OCI-LY7 (cell line): ENCODE measurements at regions not wholly inside any gene's neighbourhood (a gene's known extent, or its start where the extent isn't known, plus 50 kb on each side); places are given as distances from the start of the nearest gene placed in this dataset.

Experiments
- BruUV-seq: library from RNA; stranded (reverse); fragments of 400-500 nt; replicated peaks from 2 replicates; lab custom pipeline; 2021; lab: Mats Ljungman, UMichigan
- CTCF ChIA-PET: fragments of 300-600 bp; sonication (Branson Sonifier 250); formaldehyde crosslinking; loops from one replicate; lab custom pipeline; 2022; ENCODE audit warnings: antibody characterized with exemption; ENCODE audit not compliant: unreplicated experiment; lab: Charles Lee
- POLR2A ChIA-PET: fragments of 300-600 bp; sonication (Branson Sonifier 250); formaldehyde crosslinking; loops from one replicate; lab custom pipeline; 2022; ENCODE audit warnings: antibody characterized with exemption; lab: Charles Lee
- DNase-seq: peaks from one replicate; pipeline ENCODE4 v3.0.0-alpha.2; 2015; ENCODE audit warnings: low spot score
- H2AFZ ChIP-seq: fragments of 200-600 bp; sonication (generic), shearing (Covaris generic); 2 replicates; pipeline ENCODE4 v1.6.1; 2014; ENCODE audit warnings: mild to moderate bottlenecking, antibody characterized with exemption, low read length, moderate library complexity
- H3K27ac ChIP-seq: fragments of 200-600 bp; sonication (generic); 2 replicates; pipeline ENCODE4 v1.5.1; 2014; ENCODE audit warnings: mixed run types, low read depth, mild to moderate bottlenecking, moderate library complexity, low read length, inconsistent platforms; ENCODE audit not compliant: poor library complexity, severe bottlenecking
- H3K36me3 ChIP-seq: fragments of 200-600 bp; sonication (generic); 2 replicates; pipeline ENCODE4 v1.6.1; 2014; ENCODE audit warnings: mild to moderate bottlenecking, antibody characterized with exemption, low read length, moderate library complexity, mixed read lengths; ENCODE audit not compliant: insufficient read depth
- H3K4me1 ChIP-seq: fragments of 200-600 bp; sonication (generic); 2 replicates; pipeline ENCODE4 v1.5.1; 2014; ENCODE audit warnings: mild to moderate bottlenecking, low read length; ENCODE audit not compliant: insufficient read depth, poor library complexity, severe bottlenecking
- H3K4me2 ChIP-seq: fragments of 200-600 bp; sonication (generic); 2 replicates; pipeline ENCODE4 v1.6.1; 2014; ENCODE audit warnings: mild to moderate bottlenecking, low read length
- H3K4me3 ChIP-seq: fragments of 200-600 bp; sonication (generic); 2 replicates; pipeline ENCODE4 v1.5.1; 2014; ENCODE audit warnings: mild to moderate bottlenecking, low read depth, low read length; ENCODE audit not compliant: poor library complexity, severe bottlenecking
- H3K79me2 ChIP-seq: fragments of 200-600 bp; sonication (generic); 2 replicates; pipeline ENCODE4 v1.6.1; 2016; ENCODE audit warnings: low read depth, mild to moderate bottlenecking, low read length, moderate library complexity, mixed read lengths; ENCODE audit not compliant: insufficient read depth
- H3K9me2 ChIP-seq: fragments of 200-600 bp; sonication (generic); 2 replicates; pipeline ENCODE4 v1.6.1; 2016; ENCODE audit warnings: mild to moderate bottlenecking, low read length, mixed read lengths; ENCODE audit not compliant: insufficient read depth
- H3K9me3 ChIP-seq: fragments of 200-600 bp; sonication (generic); 2 replicates; pipeline ENCODE4 v1.6.1; 2014; ENCODE audit warnings: mild to moderate bottlenecking, mixed run types, low read length, mixed read lengths
- H4K20me1 ChIP-seq: fragments of 200-600 bp; sonication (generic); 2 replicates; pipeline ENCODE4 v1.6.1; 2014; ENCODE audit warnings: mild to moderate bottlenecking, antibody characterized with exemption, low read length, moderate library complexity, mixed read lengths; ENCODE audit not compliant: insufficient read depth
- CTCF ChIP-seq: fragments of 200-600 bp; sonication (generic); conservative IDR thresholded peaks from 2 replicates; pipeline ENCODE4 v1.5.1; 2014; ENCODE audit warnings: mild to moderate bottlenecking, antibody characterized with exemption, low read length, moderate library complexity, mixed read lengths
- EZH2phosphoT487 ChIP-seq: fragments of 200-600 bp; sonication (generic); IDR thresholded peaks from 2 replicates; pipeline ENCODE4 v1.6.1; 2018; ENCODE audit warnings: low read depth, borderline replicate concordance, mild to moderate bottlenecking, mixed run types, antibody characterized with exemption, low read length, moderate library complexity, mixed read lengths
- intact Hi-C: fragments of 100-400 bp; cut with micrococcal nuclease; formaldehyde crosslinking; loops from one replicate; pipeline ENCODE4 v1.10.0; 2022; ENCODE audit not compliant: unreplicated experiment

- intact Hi-C loops = no loop called here
- ChIA-PET CTCF (no interaction called here), POLR2A (no interaction called here)
- Histone ChIP-seq H3K79me2 (no peaks in the 10 kb centered on the region), H3K4me2 (no peak overlapping the region), H3K36me3 (no peaks in the 10 kb centered on the region), H3K4me1 (no peaks in the 10 kb centered on the region), H4K20me1 (no peaks in the 10 kb centered on the region), H2AFZ (no peak overlapping the region), H3K9me3 (no peaks in the 10 kb centered on the region), H3K27ac (no peak overlapping the region), H3K4me3 (no peak overlapping the region), H3K9me2 (no peaks in the 10 kb centered on the region)
- no peak for DNase-seq
- BruUV-seq = no TSS peak
- TF ChIP-seq EZH2phosphoT487 (no peak), CTCF (no peak)
These were observed 1014.0 kb downstream of the SI start for GRCh38 chr3:164064298-164064697.

GRCh38 chr3:164060923-164061322, 1017.4 kb downstream of the SI start:
- H3K9me2 ChIP-seq = no peaks in the 10 kb centered on the region
- no peak overlapping the region for H2AFZ ChIP-seq
- ChIA-PET CTCF (no interaction called here), POLR2A (no interaction called here)
- DNase-seq = no peak
- H3K4me1 ChIP-seq = no peaks in the 10 kb centered on the region
- intact Hi-C loops = no loop called here
- no peaks in the 10 kb centered on the region for H3K79me2 ChIP-seq
- no peaks in the 10 kb centered on the region for H4K20me1 ChIP-seq
- H3K36me3 ChIP-seq = no peaks in the 10 kb centered on the region
- TF ChIP-seq EZH2phosphoT487 = no peak
- H3K9me3 ChIP-seq = no peaks in the 10 kb centered on the region
- no TSS peak for BruUV-seq
- H3K27ac ChIP-seq = no peak overlapping the region
- H3K4me2 ChIP-seq = no peak overlapping the region
- no peak overlapping the region for H3K4me3 ChIP-seq

- no peaks in the 10 kb centered on the region for H3K79me2 ChIP-seq
- POLR2A ChIA-PET = interaction anchor here (0.6 kb wide), 1 partner anchor 15 kb away, joined by 3 read pairs; no protein-coding TSS in a partner anchor
- H3K27ac ChIP-seq = no peak overlapping the region
- H3K4me2 ChIP-seq = no peak overlapping the region
- no peak for DNase-seq
- no peaks in the 10 kb centered on the region for H3K36me3 ChIP-seq
- no TSS peak for BruUV-seq
- no peak overlapping the region for H3K4me3 ChIP-seq
- no peaks in the 10 kb centered on the region for H4K20me1 ChIP-seq
- TF ChIP-seq CTCF (no peak), EZH2phosphoT487 (no peak)
- intact Hi-C loops = no loop called here
- no peaks in the 10 kb centered on the region for H3K4me1 ChIP-seq
- H3K9me2 ChIP-seq = no peaks in the 10 kb centered on the region
- no peaks in the 10 kb centered on the region for H3K9me3 ChIP-seq
- no peak overlapping the region for H2AFZ ChIP-seq
- CTCF ChIA-PET = no interaction called here
These were observed 1028.4 kb downstream of the SI start for GRCh38 chr3:164049847-164050246.
